A549 (cell line): ENCODE measurements at regions not wholly inside any gene's neighbourhood (a gene's known extent, or its start where the extent isn't known, plus 50 kb on each side); places are given as distances from the start of the nearest gene placed in this dataset.

Experiments
- PHF8 ChIP-seq: fragments of 200-600 bp; sonication (generic); IDR thresholded peaks from 2 replicates; pipeline ENCODE4 v1.6.1; 2016; ENCODE audit warnings: low read depth, mild to moderate bottlenecking, antibody characterized with exemption, moderate library complexity, borderline replicate concordance
- ZC3H11A ChIP-seq: fragments of 450-650 bp; IDR thresholded peaks from 2 replicates; pipeline ENCODE4 v1.6.1; 2014; ENCODE audit warnings: antibody characterized with exemption, mild to moderate bottlenecking
- TF ChIP-seq, protein P1 (sequence below): fragments of >200 bp; sonication (Bioruptor Twin); formaldehyde crosslinking; IDR thresholded peaks from 3 replicates; pipeline ENCODE4 v1.5.1; 2016

DNA sequence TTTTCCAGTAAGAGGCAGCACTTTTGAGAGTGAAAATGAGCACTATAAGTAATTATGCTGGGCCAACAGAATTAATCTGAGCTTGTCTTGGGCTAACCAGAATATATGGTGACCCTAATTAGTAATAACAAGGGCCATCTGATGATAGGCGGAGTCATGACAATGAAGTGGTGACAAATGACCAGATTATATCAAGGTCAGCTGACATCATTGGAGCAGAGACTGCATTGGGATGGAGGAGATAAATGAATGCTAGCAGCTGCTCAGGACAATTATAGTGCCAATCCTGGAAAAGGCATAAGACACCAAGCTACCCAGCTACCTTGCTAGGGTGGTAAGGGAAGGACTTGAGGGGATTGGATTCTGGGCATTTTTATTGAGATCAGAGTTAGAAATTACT lies 1548.7 kb downstream of the RPA4 start:
- TF ChIP-seq PHF8 (no peak), ZC3H11A (no peak)
- TF ChIP-seq, protein P1, sequence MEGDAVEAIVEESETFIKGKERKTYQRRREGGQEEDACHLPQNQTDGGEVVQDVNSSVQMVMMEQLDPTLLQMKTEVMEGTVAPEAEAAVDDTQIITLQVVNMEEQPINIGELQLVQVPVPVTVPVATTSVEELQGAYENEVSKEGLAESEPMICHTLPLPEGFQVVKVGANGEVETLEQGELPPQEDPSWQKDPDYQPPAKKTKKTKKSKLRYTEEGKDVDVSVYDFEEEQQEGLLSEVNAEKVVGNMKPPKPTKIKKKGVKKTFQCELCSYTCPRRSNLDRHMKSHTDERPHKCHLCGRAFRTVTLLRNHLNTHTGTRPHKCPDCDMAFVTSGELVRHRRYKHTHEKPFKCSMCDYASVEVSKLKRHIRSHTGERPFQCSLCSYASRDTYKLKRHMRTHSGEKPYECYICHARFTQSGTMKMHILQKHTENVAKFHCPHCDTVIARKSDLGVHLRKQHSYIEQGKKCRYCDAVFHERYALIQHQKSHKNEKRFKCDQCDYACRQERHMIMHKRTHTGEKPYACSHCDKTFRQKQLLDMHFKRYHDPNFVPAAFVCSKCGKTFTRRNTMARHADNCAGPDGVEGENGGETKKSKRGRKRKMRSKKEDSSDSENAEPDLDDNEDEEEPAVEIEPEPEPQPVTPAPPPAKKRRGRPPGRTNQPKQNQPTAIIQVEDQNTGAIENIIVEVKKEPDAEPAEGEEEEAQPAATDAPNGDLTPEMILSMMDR = no peak
